AG04450 (cell line): ENCODE measurements at regions not wholly inside any gene's neighbourhood (a gene's known extent, or its start where the extent isn't known, plus 50 kb on each side); places are given as distances from the start of the nearest gene placed in this dataset.

Experiments used
- CTCF ChIA-PET: fragments of 300-600, 350-600 bp; formaldehyde crosslinking; extraction: SDS; loops from one replicate; lab custom pipeline; 2022; ENCODE audit warnings: antibody characterized with exemption, inconsistent platforms; lab: Charles Lee
- POLR2A ChIA-PET: fragments of 350-600 bp; formaldehyde crosslinking; extraction: SDS; loops from one replicate; lab custom pipeline; 2021; ENCODE audit warnings: antibody characterized with exemption, inconsistent platforms; lab: Yijun Ruan, JAX
- DNase-seq: peaks from one replicate; pipeline ENCODE4 v3.0.0-alpha.2; 2011; ENCODE audit warnings: low read depth, low spot score
- H3K27ac ChIP-seq: one replicate; pipeline ENCODE4 v1.5.1; 2012; ENCODE audit warnings: low read depth, low read length, control low read depth
- H3K27me3 ChIP-seq: one replicate; pipeline ENCODE4 v1.6.0; 2012; ENCODE audit warnings: low read length; ENCODE audit not compliant: control insufficient read depth, insufficient read depth
- H3K4me3 ChIP-seq: 2 replicates; pipeline ENCODE4 v1.5.1; 2011; ENCODE audit warnings: mild to moderate bottlenecking, low read depth, low read length, control low read depth
- H3K9me3 ChIP-seq: 2 replicates; pipeline ENCODE4 v1.5.1; 2012; ENCODE audit warnings: low read length; ENCODE audit not compliant: control insufficient read depth, insufficient read depth
- CTCF ChIP-seq: IDR thresholded peaks from 2 replicates; pipeline ENCODE4 v1.5.1; 2011; ENCODE audit warnings: low read depth, low read length, control low read depth, inconsistent platforms

- H3K27me3 ChIP-seq = no peaks in the 10 kb centered on the region
- no peak overlapping the region for H3K4me3 ChIP-seq
- no peak overlapping the region for H3K27ac ChIP-seq
- H3K9me3 ChIP-seq = no peaks in the 10 kb centered on the region
- TF ChIP-seq CTCF = no peak
- POLR2A ChIA-PET = no interaction called here
- DNase-seq = no peak
- CTCF ChIA-PET = no interaction called here
Observed at GRCh38 chr2:61715506-61715905, 138.4 kb downstream of the FAM161A start.

- ChIA-PET POLR2A (no interaction called here), CTCF (interaction anchor here (1.2 to 1.5 kb wide), 2 partner anchors 56 to 89 kb away, joined by 3 read pairs; no protein-coding TSS in a partner anchor)
- H3K4me3 ChIP-seq = no peak overlapping the region
- no peak overlapping the region for H3K27ac ChIP-seq
- H3K27me3 ChIP-seq = peaks cover 4% of the 10 kb centered on the region
- no peaks in the 10 kb centered on the region for H3K9me3 ChIP-seq
- no peak for DNase-seq
- TF ChIP-seq CTCF = no peak
Observed at GRCh38 chr2:61714210-61714609, 139.7 kb downstream of the FAM161A start.

GRCh38 chr2:61713457-61713856 lies 140.4 kb downstream of the FAM161A start:
- CTCF ChIA-PET = interaction anchor here (1.5 kb wide), 1 partner anchor 55 kb away, joined by 3 read pairs; no protein-coding TSS in a partner anchor
- POLR2A ChIA-PET = no interaction called here
- DNase-seq = no peak
- H3K4me3 ChIP-seq = no peak overlapping the region
- no peaks in the 10 kb centered on the region for H3K9me3 ChIP-seq
- peaks cover 4% of the 10 kb centered on the region for H3K27me3 ChIP-seq
- no peak overlapping the region for H3K27ac ChIP-seq
- TF ChIP-seq CTCF = no peak

GRCh38 chr2:61712060-61712459 lies 141.8 kb downstream of the FAM161A start:
- Histone ChIP-seq H3K27ac (no peak overlapping the region), H3K27me3 (peaks cover 4% of the 10 kb centered on the region), H3K4me3 (no peak overlapping the region), H3K9me3 (no peaks in the 10 kb centered on the region)
- ChIA-PET POLR2A (no interaction called here), CTCF (no interaction called here)
- no peak for TF ChIP-seq CTCF
- DNase-seq = no peak

- Histone ChIP-seq H3K9me3 (no peaks in the 10 kb centered on the region), H3K4me3 (no peak overlapping the region), H3K27ac (no peak overlapping the region), H3K27me3 (peaks cover 4% of the 10 kb centered on the region)
- ChIA-PET POLR2A (no interaction called here), CTCF (no interaction called here)
- no peak for DNase-seq
- no peak for TF ChIP-seq CTCF
Observed at GRCh38 chr2:61710711-61711110, 143.1 kb downstream of the FAM161A start.
